Keratinocyte (primary cell): ENCODE measurements at regions not wholly inside any gene's neighbourhood (a gene's known extent, or its start where the extent isn't known, plus 50 kb on each side); places are given as distances from the start of the nearest gene placed in this dataset.

ENCODE experiments used
- DNase-seq: peaks from one replicate; pipeline ENCODE4 v3.0.0-alpha.2; 2011; ENCODE audit warnings: low read depth, missing footprints, low spot score
- FAIRE-seq: peaks from 2 replicates; lab custom pipeline; 2011; peaks lifted over from hg19 to GRCh38; lab: Jason Lieb, UNC
- H2AFZ ChIP-seq: 2 replicates; pipeline ENCODE4 v1.6.0; 2012; ENCODE audit warnings: low read length, control low read depth, inconsistent platforms; ENCODE audit not compliant: control insufficient read depth
- H3K27ac ChIP-seq: 2 replicates; pipeline ENCODE4 v1.5.1; 2011; ENCODE audit warnings: low read length; ENCODE audit not compliant: control insufficient read depth, insufficient read depth
- H3K27me3 ChIP-seq: 3 replicates; pipeline ENCODE4 v1.6.0; 2011; ENCODE audit warnings: low read length; ENCODE audit not compliant: control insufficient read depth, insufficient read depth; ENCODE audit errors: extremely low read depth
- H3K36me3 ChIP-seq, 2 experiments: 2 replicates in 1 of 2; 3 replicates in 1 of 2; pipeline ENCODE4 v1.5.1; 2011; ENCODE audit warnings: low read length in 2 of 2, mild to moderate bottlenecking in 1 of 2; ENCODE audit not compliant: control insufficient read depth in 2 of 2, insufficient read depth in 2 of 2; ENCODE audit errors: extremely low read depth in 1 of 2
- H3K4me1 ChIP-seq: 3 replicates; pipeline ENCODE4 v1.5.1; 2011; ENCODE audit warnings: low read length; ENCODE audit not compliant: control insufficient read depth, insufficient read depth; ENCODE audit errors: extremely low read depth
- H3K4me2 ChIP-seq: 3 replicates; pipeline ENCODE4 v1.6.0; 2011; ENCODE audit warnings: low read depth, low read length; ENCODE audit not compliant: control insufficient read depth, insufficient read depth; ENCODE audit errors: extremely low read depth
- H3K4me3 ChIP-seq, 3 experiments: fragments of 200-600 bp in 1 of 3; sonication (generic) in 1 of 3; 2 replicates in 2 of 3; 3 replicates in 1 of 3; pipeline ENCODE4 v1.5.1; 2011 to 2016; ENCODE audit warnings: low read length in 3 of 3, mild to moderate bottlenecking in 3 of 3, control low read depth in 2 of 3, inconsistent platforms in 1 of 3, low read depth in 1 of 3, mixed read lengths in 1 of 3, mixed run types in 1 of 3, moderate library complexity in 1 of 3; ENCODE audit not compliant: control insufficient read depth in 2 of 3, insufficient read depth in 2 of 3; ENCODE audit errors: extremely low read depth in 1 of 3
- H3K79me2 ChIP-seq: 2 replicates; pipeline ENCODE4 v1.6.0; 2012; ENCODE audit warnings: low read length; ENCODE audit not compliant: control insufficient read depth, insufficient read depth
- H3K9ac ChIP-seq: 3 replicates; pipeline ENCODE4 v1.6.0; 2011; ENCODE audit warnings: low read length; ENCODE audit not compliant: control insufficient read depth, insufficient read depth; ENCODE audit errors: extremely low read depth
- H3K9me1 ChIP-seq: 3 replicates; pipeline ENCODE4 v1.6.0; 2011; ENCODE audit warnings: low read length; ENCODE audit not compliant: control insufficient read depth, insufficient read depth; ENCODE audit errors: extremely low read depth
- H3K9me3 ChIP-seq: 2 replicates; pipeline ENCODE4 v1.5.1; 2012; ENCODE audit warnings: low read depth, low read length; ENCODE audit not compliant: control insufficient read depth
- H4K20me1 ChIP-seq: 3 replicates; pipeline ENCODE4 v1.6.0; 2011; ENCODE audit warnings: low read length; ENCODE audit not compliant: control insufficient read depth, insufficient read depth; ENCODE audit errors: extremely low read depth
- EZH2 ChIP-seq: IDR thresholded peaks from one replicate; pipeline ENCODE4 v1.6.1; 2012; ENCODE audit warnings: inconsistent platforms, mild to moderate bottlenecking, low read length, moderate library complexity
- dilution Hi-C: fragments of 300-500 bp; cut with MboI; formaldehyde crosslinking; loops from one replicate; pipeline ENCODE4 v1.7.0; 2020; ENCODE audit warnings: low sequenced_read_pairs; ENCODE audit not compliant: extremely low pct_ligation_motif_present
- TF ChIP-seq, protein P1 (sequence below), 3 experiments: IDR thresholded peaks in 1 of 3; conservative IDR thresholded peaks in 1 of 3; optimal IDR thresholded peaks in 1 of 3; 2 replicates in 2 of 3; 3 replicates in 1 of 3; pipeline versions ENCODE3 to v1.5.1; 2011; ENCODE audit warnings: low read length in 3 of 3, mild to moderate bottlenecking in 3 of 3, moderate library complexity in 2 of 3, control low read depth in 1 of 3, inconsistent platforms in 1 of 3; ENCODE audit not compliant: insufficient read depth in 2 of 3; ENCODE audit errors: extremely low read depth in 1 of 3

- Histone ChIP-seq H4K20me1 (no peaks in the 10 kb centered on the region), H3K9ac (no peak overlapping the region), H3K36me3 (no peaks in the 10 kb centered on the region), H3K9me3 (no peaks in the 10 kb centered on the region), H3K27ac (no peak overlapping the region), H2AFZ (no peak overlapping the region), H3K4me2 (no peak overlapping the region), H3K4me3 (no peak overlapping the region), H3K9me1 (no peaks in the 10 kb centered on the region), H3K79me2 (no peaks in the 10 kb centered on the region), H3K4me1 (no peaks in the 10 kb centered on the region), H3K27me3 (no peaks in the 10 kb centered on the region)
- DNase-seq: no peak
- FAIRE-seq: peak; percentile 83
- dilution Hi-C loops: no loop called here
- TF ChIP-seq, protein P1, sequence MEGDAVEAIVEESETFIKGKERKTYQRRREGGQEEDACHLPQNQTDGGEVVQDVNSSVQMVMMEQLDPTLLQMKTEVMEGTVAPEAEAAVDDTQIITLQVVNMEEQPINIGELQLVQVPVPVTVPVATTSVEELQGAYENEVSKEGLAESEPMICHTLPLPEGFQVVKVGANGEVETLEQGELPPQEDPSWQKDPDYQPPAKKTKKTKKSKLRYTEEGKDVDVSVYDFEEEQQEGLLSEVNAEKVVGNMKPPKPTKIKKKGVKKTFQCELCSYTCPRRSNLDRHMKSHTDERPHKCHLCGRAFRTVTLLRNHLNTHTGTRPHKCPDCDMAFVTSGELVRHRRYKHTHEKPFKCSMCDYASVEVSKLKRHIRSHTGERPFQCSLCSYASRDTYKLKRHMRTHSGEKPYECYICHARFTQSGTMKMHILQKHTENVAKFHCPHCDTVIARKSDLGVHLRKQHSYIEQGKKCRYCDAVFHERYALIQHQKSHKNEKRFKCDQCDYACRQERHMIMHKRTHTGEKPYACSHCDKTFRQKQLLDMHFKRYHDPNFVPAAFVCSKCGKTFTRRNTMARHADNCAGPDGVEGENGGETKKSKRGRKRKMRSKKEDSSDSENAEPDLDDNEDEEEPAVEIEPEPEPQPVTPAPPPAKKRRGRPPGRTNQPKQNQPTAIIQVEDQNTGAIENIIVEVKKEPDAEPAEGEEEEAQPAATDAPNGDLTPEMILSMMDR (optimal IDR thresholded peaks at IDR 0.05 in 1 of 3, IDR thresholded peaks at IDR 0.05 in 1 of 3, conservative IDR thresholded peaks at IDR 0.05 in 1 of 3; ENCODE audit: extremely low read depth in 1 of 3, insufficient read depth in 2 of 3, low read length in 3 of 3): no peak
- TF ChIP-seq EZH2: no peak
Measured at GRCh38 chr11:33500861-33501479, 199.7 kb downstream of the C11orf91 start.

- Histone ChIP-seq H3K9me1 (no peaks in the 10 kb centered on the region), H4K20me1 (no peaks in the 10 kb centered on the region), H3K4me1 (no peaks in the 10 kb centered on the region), H3K79me2 (no peaks in the 10 kb centered on the region), H2AFZ (no peak overlapping the region), H3K9ac (no peak overlapping the region), H3K36me3 (no peaks in the 10 kb centered on the region), H3K4me2 (no peak overlapping the region), H3K9me3 (no peaks in the 10 kb centered on the region), H3K27ac (no peak overlapping the region), H3K27me3 (no peaks in the 10 kb centered on the region), H3K4me3 (no peak overlapping the region)
- DNase-seq (no peak), FAIRE-seq (no peak)
- dilution Hi-C loops: no loop called here
- TF ChIP-seq, protein P1 (optimal IDR thresholded peaks at IDR 0.05 in 1 of 3, IDR thresholded peaks at IDR 0.05 in 1 of 3, conservative IDR thresholded peaks at IDR 0.05 in 1 of 3; ENCODE audit: extremely low read depth in 1 of 3, insufficient read depth in 2 of 3, low read length in 3 of 3): no peak
- no peak for TF ChIP-seq EZH2
Measured at GRCh38 chr11:33500332-33500731, 200.3 kb downstream of the C11orf91 start.
